ENCODE measurements at regions not wholly inside any gene's neighbourhood (a gene's known extent, or its start where the extent isn't known, plus 50 kb on each side); places are given as distances from the start of the nearest gene placed in this dataset.

DNA sequence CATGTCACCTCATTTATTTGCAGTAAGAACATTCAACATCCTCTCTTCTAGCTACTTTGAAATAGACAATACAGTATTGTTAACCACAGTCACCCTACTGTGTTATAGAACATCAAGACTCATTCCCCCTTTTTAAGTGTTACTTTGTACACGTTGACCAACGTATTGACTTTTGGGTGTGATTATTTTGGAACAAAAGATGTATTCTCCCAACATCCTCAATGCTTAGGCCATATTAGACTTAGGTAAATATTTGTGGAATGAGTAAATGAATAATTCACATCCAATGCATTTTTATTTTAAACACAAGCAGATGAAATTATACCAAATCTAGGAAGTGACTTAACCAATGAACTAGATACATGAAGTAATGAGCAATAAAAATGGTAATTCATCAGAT lies 296.6 kb downstream of the CHRM3 start:
- DNase-seq: no peak

DNA sequence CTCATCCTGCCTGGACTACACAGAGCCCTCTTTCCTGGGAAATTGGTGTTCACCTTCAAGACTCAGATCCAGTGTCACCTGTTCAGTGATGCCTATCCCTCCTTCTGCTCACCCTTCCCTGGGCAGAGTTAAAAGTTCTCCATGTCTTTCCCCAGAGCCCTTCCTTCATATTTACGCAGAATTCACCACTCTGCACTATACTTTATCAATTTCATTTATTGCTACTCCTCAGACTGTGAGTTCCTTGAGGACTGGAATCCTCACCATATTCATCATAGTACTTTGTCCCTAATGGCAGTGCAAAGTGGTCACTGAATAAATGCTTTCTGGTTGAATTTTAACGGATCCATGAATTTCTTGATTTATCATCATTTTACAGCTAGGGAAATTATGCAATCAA lies 300.0 kb downstream of the CHRM3 start:
- no peak for DNase-seq

DNA sequence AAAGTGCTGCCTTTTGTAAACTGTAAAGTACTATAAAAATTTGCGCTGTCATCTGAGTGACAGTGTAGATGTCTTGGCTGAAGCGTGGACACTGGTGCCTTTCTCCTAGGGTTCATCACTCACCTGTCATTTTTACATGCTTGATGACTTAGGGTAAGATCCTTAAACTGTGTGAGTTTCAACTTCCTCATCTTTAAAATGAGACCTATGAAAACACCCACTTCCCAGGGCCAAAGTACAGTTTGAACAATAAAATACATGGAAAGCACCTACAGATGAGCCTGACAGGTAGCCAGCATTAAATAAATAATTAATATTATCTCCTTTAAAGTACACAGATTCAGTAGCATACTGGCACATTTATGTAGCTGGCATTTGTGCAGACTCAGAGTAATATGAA lies 309.9 kb downstream of the CHRM3 start:
- no peak for DNase-seq

DNA sequence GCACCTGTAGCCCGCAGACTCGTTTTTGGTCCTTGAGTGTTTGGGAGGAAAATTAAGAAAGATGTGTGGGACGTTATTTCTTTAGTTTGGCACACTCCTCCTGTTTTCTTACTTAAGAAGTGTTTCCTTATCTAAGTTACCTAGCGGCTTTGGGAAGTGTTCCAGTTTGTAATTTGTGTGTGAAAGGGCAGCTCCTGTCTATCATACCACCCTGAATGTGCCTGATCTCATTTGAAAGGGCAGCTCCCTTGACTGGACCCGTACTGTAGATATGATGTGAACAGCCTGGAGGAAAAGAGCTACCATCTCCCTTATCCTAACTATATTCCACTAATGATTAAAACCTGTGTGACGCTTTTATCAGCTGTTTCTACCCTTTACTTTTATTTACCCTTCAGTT lies 314.3 kb downstream of the CHRM3 start:
- no peak for DNase-seq

DNA sequence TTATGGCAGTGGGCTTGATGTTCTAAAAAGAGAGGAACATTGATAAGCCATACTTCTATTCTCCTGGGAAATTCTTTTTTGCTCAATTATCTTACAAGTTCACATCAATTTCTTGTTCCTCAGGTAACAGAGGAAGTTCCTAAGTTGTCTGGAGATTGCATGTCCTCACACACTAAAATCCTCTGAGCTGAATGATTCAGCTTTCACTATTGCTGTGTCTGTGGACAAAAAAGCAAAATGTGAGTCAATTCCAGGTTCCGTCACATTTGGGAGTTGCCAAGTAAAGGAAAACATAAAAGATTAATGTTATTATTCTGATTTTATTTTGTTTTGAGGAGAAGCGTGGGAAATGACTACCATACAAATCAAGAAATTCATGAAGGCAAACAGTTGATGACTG lies 316.7 kb downstream of the CHRM3 start:
- no peak for DNase-seq

DNA sequence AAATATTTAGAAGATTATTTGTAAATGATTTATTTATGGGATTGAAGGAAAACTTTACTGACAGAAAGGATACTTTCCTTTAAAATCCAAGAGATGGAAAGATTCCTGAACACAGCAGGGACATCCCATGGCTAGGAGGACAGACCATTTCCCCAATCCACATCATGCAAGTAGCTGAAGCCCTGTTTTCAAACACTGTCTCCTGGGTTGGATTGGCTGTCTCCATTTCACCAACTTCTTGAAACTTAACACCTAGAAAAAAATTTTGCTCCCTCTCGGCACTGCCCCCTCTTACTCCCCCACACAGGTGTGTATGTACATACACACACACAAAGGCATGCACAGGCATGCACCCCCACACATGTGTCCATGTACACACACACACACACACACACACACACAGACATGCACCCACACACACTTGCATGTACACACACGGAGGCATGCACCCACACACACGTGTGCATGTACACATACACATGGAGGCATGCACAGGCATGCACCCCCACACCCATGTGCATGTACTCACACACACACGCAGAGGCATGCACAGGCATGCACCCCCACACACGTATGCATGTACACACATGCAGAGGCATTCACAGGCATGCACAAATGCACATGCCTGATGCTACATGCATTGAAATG lies 320.0 kb downstream of the CHRM3 start:
- DNase-seq: no peak

DNA sequence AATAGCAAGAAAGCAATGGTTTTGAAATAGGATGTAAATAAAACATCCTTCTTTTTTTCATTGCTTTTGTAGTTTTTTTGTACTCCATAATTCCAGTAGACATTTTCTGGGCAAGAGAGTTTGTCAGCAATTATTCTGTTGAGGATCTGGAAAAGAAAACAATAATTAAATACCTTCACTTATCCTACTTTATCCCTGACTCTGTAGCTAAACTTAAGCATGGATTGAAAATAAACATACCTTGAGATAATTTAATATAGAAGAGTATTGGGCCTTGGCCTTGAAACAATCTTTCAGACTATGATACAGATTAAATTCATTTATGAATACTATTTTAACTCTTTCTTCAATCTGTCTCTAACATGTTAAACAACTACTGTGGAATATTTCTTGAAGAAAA lies 321.2 kb downstream of the CHRM3 start:
- DNase-seq: no peak

DNA sequence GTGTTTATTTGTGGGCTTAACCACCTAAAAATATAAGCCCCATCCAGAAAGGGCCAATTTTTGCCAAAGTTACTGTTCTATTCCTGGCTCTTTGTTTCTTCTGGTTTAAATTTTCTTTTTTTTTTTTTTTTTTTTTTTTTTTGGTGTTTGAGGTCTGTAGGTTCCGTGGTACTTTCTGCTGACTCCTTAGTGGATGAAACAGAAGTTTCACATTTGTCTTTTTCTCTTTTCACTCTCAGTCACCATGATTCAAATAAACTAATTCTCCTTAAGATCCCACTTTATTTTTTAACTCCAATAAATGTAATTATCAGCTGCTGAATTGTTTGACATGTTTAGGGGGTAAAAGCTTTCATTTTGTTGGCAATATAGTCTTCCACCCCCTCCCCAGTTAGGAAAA lies 322.3 kb downstream of the CHRM3 start:
- no peak for DNase-seq

DNA sequence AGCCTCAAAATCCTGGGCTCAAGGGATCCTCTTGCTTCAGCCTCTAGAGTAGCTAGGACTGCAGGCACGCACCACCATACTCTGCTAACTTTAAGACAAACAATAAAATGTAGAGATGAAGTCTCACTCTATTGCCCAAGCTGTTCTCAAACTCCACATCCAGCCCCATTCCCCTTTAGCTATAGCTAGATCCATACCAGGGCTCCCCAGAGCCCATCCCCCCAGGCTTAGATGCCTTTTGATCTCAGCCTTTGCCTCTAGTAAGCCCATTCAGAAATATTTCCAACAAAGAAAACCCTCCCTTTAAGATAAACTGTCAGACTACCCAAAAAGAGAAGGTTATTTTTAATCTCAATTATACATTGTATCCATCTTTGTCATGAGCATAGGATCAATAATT lies 325.4 kb downstream of the CHRM3 start:
- DNase-seq: no peak

DNA sequence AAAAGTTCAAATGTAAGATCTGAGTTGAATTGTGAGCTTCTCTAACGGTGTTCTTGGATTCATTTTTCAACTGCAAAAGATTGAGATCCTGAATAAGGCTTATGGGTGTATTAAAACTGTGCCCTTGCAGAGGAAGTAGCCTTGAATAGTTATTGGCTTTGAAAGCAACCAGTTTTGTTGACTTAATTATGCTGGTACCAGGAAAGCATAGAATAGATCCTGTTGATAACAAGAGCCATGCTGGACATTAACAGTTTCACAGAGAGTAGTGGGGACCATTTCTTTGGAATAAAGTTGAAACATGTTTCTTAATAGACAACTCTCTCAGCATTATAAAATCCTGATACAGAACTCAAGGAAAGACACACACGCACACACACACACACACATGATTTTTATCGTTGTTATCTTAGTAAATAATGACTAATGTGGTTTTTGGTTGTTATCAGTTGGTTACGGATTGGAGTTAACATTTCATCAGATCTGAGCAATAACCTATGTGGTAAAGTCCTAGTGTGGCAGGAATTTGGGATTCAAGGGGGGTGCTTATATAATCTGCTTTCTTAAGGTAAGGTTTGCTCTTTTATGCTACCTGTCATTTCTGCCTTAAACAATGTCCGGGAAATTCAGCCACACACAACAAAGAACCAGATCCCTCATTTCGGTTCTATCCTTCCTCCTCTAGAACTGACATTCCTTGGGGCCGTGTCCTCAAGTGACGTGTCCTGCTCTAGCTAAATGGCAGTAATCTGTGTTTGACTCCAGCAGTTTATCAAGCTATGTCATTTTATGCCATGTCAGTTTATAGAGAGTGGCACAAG lies 330.9 kb downstream of the CHRM3 start:
- DNase-seq: peak; percentile 40

DNA sequence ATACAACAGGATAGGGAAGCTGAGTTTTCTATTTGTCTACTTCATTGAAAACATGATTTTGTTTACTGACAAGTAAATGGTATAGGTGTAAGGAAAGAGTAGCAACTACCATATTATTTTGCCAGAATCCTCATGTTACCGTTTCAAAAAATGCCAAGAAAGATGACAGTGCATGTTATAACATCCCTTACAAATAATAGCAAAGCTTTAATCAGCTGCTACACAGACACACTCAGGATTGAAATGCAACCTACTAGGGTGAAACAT lies 331.5 kb downstream of the CHRM3 start:
- DNase-seq: no peak

DNA sequence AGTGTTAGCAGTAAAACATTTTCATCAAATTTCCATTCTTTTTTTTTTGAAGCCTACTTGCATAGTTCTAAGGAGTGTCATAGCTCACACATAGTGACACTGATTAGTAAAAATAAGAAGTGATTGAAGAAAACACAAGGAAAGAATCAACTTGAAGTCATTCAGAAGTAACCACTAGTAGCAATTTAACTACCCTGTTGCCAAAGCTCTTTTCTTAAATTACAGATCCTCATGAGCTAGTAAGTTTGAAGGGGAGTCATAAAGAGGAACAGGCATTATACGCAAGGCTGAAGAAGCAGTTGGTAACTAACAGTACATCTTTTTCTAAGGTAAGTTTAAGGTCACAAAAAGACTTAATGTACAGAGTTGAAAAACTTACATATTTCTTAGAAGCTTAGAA lies 332.2 kb downstream of the CHRM3 start:
- DNase-seq: no peak

DNA sequence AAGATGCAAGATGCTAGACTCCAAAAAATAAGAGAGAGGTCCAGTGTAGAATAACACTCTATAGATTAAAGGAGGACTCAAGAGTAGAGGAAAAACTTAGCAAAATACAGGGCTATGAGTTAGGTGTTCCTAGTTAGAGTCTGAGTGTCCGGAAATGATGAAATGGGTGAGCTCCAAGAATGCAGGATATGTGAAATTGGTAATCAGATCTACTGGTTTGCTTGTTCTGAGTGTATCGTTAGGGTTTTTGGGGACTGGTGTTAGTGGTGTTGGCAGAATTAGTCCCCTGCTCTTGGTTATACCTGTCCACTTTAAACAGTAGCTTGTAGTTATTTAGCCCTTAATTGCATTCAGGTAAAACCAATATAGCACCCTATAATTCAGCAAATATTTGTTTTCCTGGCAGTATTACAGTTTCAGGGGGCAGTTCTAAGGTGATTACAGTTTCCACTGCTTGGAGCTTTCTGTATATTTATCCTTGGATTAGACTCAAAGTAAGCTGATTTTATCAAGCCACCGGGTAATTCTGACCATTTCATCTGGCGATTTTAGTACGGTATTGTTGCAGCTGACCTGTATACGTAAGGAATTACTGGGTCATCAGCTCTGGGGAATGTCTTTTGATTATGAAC lies 332.7 kb downstream of the CHRM3 start:
- DNase-seq: peak; percentile 38

DNA sequence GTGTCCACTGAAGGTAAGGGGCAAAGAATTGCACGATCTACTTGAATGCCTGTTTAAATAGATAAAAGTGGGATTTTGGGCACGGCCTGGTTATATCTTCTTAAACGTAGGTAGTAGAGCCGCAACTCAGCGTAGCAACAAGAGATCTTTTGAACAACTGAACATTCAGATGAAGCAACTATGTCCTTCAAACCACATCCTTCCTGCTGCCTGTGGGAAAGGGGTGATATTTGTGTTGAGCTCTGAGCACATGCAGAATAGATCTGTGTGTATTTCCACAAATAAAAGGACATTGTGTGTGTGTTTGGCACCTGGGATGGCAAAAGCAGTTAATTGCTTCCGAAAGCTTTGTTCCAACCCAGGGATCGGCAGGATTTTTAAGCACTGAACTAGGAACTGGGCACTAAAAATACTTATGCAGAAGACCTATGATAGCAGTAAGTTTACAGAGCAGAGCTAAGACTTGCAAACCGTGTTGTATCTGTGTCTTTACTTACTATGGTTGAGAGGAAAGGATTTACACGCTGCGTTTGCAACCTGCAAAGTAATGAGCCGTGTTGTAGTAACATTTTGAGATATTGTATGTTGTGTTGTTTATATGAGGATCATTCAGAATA lies 333.4 kb downstream of the CHRM3 start:
- peak; percentile 67 for DNase-seq

DNA sequence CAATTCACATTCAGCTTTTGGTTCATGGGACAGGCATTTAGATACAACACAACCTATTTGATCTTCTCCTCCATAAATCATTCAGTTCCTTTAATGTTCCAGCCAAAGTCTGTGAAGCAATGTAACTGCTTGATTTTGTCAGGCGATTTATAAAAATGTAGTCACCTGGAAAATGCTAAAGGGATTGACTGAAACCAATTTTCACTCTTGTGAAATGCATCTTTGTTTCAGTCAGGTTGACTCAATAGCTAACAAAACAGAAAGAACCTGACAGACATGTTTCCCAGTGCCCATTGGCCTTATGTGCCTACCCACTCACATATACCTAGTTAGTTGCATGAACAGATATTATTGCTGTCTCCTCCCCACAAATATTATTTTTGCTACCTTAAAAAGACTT lies 335.7 kb downstream of the CHRM3 start:
- DNase-seq: no peak

DNA sequence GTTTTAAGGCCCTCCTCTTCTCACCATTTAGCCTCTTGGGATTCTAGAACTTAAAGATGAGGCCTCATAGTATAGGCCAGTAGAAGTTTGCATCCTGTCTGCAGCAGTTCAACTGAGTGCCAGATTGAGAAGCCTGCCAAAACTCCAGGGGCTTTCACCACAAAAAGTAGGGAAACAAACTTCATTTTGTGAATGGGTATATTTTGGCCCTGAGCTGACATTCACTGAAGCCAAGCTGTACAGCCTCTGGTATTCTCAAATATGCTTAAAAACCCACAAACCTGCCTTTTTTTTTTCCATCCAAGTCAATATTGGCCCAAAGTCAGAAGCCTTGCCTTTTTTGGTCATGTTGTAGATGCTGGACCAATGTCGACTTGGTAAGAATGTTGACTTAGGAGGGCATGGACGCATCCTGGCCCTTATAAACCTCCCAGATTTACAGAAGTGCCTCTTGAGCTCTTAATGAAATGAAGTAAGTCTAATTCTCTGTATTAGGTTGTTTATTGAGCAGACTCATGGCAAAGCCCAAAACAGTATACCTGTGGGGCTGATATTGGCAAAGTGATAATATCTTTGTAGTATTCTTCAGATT lies 337.5 kb downstream of the CHRM3 start:
- DNase-seq: no peak

DNA sequence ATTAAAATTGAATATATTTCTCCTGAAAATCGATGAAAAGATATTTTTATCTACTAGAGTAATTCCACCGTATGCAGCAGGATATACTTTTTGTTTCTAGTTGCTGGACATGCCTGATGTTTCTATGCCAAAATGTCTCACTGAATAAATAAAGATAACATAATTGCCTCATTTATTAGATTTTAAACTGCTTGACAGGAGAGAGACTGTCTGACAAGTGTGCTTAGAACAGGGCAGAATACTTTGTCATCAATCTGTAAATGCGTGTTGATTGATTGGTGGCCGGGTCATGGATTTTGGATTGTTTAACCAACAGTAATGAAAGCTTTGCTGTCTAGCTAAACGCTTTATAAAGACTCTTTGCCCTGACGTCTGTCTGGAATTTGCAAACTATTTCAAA lies 339.0 kb downstream of the CHRM3 start:
- DNase-seq: no peak

DNA sequence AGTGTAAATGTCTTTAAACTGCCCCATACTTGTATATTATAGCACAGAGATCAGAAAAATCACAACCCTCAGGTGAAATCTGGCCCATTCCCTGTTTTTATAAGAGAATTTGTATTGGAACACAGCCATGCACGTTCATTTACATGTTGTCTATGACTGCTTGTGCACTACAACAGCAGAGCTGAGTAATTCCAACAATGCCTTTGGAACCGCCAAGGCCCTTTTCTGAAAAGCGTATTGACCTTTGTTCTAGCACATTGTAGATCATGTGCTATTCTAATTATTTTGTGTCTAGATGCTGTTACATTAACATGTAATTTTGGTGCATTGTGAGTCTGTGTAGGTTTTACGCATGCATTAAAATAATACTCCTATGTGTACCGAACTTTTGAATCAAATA lies 339.6 kb downstream of the CHRM3 start:
- no peak for DNase-seq

DNA sequence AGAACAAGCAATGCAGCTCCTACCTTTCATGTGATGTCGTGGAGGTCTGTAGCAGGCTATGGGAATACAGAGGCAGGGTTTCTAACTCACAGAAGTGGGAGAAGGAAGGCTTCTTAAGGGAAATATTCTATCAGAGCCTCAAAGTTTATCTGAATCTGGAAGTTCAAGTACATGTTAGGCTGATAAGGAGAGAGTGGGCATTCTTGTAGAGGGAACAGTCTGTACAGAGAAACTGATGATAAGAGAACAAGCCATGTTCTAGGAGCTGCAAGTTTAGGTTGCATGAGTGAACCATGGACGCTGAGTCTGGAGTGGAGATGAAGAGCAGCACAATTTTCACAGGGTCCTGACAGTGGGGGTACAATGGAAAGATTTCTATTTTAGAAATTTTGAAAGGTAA lies 344.0 kb downstream of the CHRM3 start:
- no peak for DNase-seq

DNA sequence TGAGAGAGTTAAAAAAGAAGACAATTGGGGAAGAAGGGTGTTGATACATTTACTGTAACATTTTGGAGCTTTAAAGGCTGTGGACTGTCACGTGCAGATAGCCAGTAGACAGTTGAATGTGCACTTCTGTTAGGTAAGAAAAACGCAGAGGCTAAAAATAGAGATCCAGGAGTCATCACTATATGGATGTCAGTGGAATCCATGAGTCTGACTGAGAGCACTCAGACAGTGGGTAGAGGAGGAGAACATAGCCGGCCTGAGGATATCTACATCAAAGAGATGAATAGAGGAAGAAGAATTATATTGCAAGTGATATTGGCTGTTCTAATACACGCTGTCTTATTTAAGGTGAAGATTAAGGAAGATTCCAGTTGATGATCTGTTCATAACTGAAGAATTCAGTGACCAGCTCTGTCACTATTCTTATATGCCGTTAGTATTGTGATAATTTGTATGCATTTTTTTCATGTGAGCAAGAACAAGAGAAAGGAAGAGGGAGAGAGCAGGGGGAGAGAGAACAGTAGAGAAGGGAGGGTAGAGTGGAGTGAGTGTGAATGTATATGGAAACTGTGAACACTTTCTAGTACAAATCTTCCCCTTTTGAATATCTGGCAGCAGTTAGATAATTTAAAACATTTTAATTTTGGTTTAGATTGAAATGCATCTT lies 344.8 kb downstream of the CHRM3 start:
- no peak for DNase-seq

DNA sequence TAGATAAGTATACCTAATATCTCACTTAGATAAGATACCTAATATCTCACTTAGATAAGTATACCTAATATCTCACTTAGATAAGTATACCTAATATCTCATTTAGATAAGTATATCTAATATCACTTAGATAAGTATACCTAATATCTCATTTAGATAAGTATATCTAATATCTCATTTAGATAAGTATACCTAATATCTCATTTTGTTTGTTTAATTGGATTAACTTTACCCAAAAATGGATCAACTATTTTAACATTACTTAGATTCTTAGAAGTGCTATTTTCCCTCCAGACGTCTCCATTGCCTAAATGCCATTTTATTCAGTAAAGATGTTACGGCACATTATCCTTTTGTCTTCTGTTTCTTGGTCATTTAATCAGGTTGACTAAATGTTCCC lies 346.4 kb downstream of the CHRM3 start:
- no peak for DNase-seq

DNA sequence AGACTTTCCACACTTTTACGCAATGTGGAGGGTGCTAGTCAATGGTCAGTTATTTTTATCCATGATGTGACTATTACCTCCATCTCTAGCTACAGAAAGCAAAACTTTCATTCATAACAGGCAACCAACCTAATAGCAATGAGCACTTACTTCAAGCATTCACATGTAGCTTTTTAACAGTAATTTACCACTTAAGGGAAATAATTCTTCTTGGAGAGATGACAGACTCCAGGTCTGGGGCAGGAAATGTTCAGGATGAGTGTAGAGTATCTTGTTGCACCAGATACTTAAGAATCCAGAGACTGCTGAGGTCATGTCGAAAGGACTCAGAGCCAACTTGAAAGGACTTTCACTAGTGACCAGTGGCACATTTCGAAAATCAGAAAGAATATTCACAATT lies 347.6 kb downstream of the CHRM3 start:
- no peak for DNase-seq

DNA sequence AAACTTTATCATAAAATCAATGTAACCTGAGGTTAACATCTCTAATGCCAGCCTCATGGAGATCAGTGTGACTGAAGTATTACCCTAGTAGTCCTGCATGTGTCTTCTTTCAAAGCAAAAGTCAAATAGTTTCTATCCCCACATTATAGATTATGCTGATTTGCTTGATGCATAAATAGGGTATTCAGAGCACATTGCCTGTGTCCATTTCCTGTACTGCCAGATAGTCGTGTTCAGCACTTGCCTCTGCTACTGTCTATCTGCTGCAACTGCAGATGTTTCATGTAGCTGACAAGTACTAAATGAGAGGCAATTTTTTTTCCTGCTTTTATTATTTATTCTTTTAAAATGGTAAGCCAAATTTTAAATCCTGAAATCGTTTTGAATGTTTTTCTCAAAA lies 348.7 kb downstream of the CHRM3 start:
- DNase-seq: no peak

All from CD4-positive, alpha-beta T cell treated with Interleukin-4 for 4 hours (primary cell).